HTR-8/SVneo (cell line): ENCODE measurements at regions not wholly inside any gene's neighbourhood (a gene's known extent, or its start where the extent isn't known, plus 50 kb on each side); places are given as distances from the start of the nearest gene placed in this dataset.

Experiments used
- DNase-seq: peaks from one replicate; pipeline ENCODE4 v3.0.0; 2011; ENCODE audit warnings: low spot score, mixed read lengths; ENCODE audit not compliant: insufficient read length
- FAIRE-seq: peaks from 2 replicates; lab custom pipeline; 2011; peaks lifted over from hg19 to GRCh38; lab: Jason Lieb, UNC

- FAIRE-seq (no peak), DNase-seq (no peak)
Measured at GRCh38 chr1:98251497-98251896, 330.7 kb upstream of the DPYD start.

GRCh38 chr1:98232678-98233077 is 311.8 kb upstream of the DPYD start:
- DNase-seq (no peak), FAIRE-seq (no peak)

- FAIRE-seq (no peak), DNase-seq (no peak)
Measured at GRCh38 chr1:98222706-98223105, 301.9 kb upstream of the DPYD start.

- no peak for DNase-seq
- FAIRE-seq = no peak
Measured at GRCh38 chr1:98221923-98222322, 301.1 kb upstream of the DPYD start.

- FAIRE-seq = no peak
- DNase-seq = no peak
Measured at GRCh38 chr1:98217601-98218000, 296.8 kb upstream of the DPYD start.

GRCh38 chr1:98216304-98216703 is 295.5 kb upstream of the DPYD start:
- FAIRE-seq = no peak
- no peak for DNase-seq

GRCh38 chr1:98211271-98211845 is 290.5 kb upstream of the DPYD start:
- FAIRE-seq (no peak), DNase-seq (no peak)

- DNase-seq (no peak), FAIRE-seq (no peak)
Measured at GRCh38 chr1:98210563-98210962, 289.7 kb upstream of the DPYD start.

GRCh38 chr1:98210064-98210463 is 289.2 kb upstream of the DPYD start:
- peak; percentile 36 for FAIRE-seq

GRCh38 chr1:98205291-98206017 is 284.6 kb upstream of the DPYD start:
- FAIRE-seq (no peak), DNase-seq (no peak)

More at GRCh38 chr1:98210064-98210463, 289.2 kb upstream of the DPYD start:
- peak; percentile 13 for DNase-seq

- FAIRE-seq (no peak), DNase-seq (no peak)
Measured at GRCh38 chr1:98203466-98203865, 282.6 kb upstream of the DPYD start.

- DNase-seq (no peak), FAIRE-seq (no peak)
Measured at GRCh38 chr1:98201666-98202081, 280.8 kb upstream of the DPYD start.

- FAIRE-seq (no peak), DNase-seq (no peak)
Measured at GRCh38 chr1:98197356-98197755, 276.5 kb upstream of the DPYD start.

- no peak for FAIRE-seq
Measured at GRCh38 chr1:98196012-98196411, 275.2 kb upstream of the DPYD start.

GRCh38 chr1:98188774-98189173 is 267.9 kb upstream of the DPYD start:
- FAIRE-seq = no peak
- no peak for DNase-seq

More at GRCh38 chr1:98196012-98196411, 275.2 kb upstream of the DPYD start:
- DNase-seq = no peak

GRCh38 chr1:98184856-98185255 is 264.0 kb upstream of the DPYD start:
- FAIRE-seq (no peak), DNase-seq (no peak)

GRCh38 chr1:98181036-98181764 is 260.4 kb upstream of the DPYD start:
- no peak for DNase-seq
- FAIRE-seq = no peak

GRCh38 chr1:98179151-98179773 is 258.4 kb upstream of the DPYD start:
- DNase-seq (no peak), FAIRE-seq (no peak)

- no peak for FAIRE-seq
- DNase-seq = no peak
Measured at GRCh38 chr1:98177751-98178150, 256.9 kb upstream of the DPYD start.

GRCh38 chr1:98176936-98177335 is 256.1 kb upstream of the DPYD start:
- FAIRE-seq = no peak
- no peak for DNase-seq

- FAIRE-seq (no peak), DNase-seq (peak; percentile 0)
Measured at GRCh38 chr1:98176414-98176813, 255.6 kb upstream of the DPYD start.
